GM23248 (cell line): ENCODE measurements at regions not wholly inside any gene's neighbourhood (a gene's known extent, or its start where the extent isn't known, plus 50 kb on each side); places are given as distances from the start of the nearest gene placed in this dataset.

Source experiments
- DNase-seq: peaks from one replicate; pipeline ENCODE4 v3.0.0-alpha.2; 2015
- H2AFZ ChIP-seq: fragments of 200-600 bp; sonication (generic); 2 replicates; pipeline ENCODE4 v1.6.1; 2016; ENCODE audit warnings: antibody characterized with exemption
- H3F3A ChIP-seq: fragments of 200-600 bp; sonication (generic); 2 replicates; pipeline ENCODE4 v1.6.1; 2016; ENCODE audit warnings: mild to moderate bottlenecking, antibody characterized with exemption, mixed run types; ENCODE audit not compliant: insufficient read depth
- H3K27ac ChIP-seq: fragments of 200-600 bp; sonication (generic); 2 replicates; pipeline ENCODE4 v1.5.1; 2016; ENCODE audit warnings: mild to moderate bottlenecking
- H3K27me3 ChIP-seq: fragments of 200-600 bp; sonication (generic); replicated peaks from 2 replicates; pipeline ENCODE4 v1.6.1; 2016; ENCODE audit warnings: mild to moderate bottlenecking; ENCODE audit not compliant: insufficient read depth
- H3K36me3 ChIP-seq: fragments of 200-600 bp; sonication (generic); 2 replicates; pipeline ENCODE4 v1.6.1; 2016; ENCODE audit warnings: low read depth, mild to moderate bottlenecking
- H3K4me1 ChIP-seq: fragments of 200-600 bp; sonication (generic); 2 replicates; pipeline ENCODE4 v1.6.1; 2016; ENCODE audit warnings: mild to moderate bottlenecking; ENCODE audit not compliant: insufficient read depth
- H3K4me2 ChIP-seq: fragments of 200-600 bp; sonication (generic); one replicate; pipeline ENCODE4 v1.6.1; 2016; ENCODE audit warnings: mild to moderate bottlenecking; ENCODE audit not compliant: unreplicated experiment
- H3K4me3 ChIP-seq: fragments of 200-600 bp; sonication (generic); 2 replicates; pipeline ENCODE4 v1.5.1; 2016; ENCODE audit warnings: mild to moderate bottlenecking
- H3K79me2 ChIP-seq: fragments of 200-600 bp; sonication (generic); 2 replicates; pipeline ENCODE4 v1.6.1; 2016; ENCODE audit warnings: mild to moderate bottlenecking; ENCODE audit not compliant: insufficient read depth
- H3K9ac ChIP-seq: fragments of 200-600 bp; sonication (generic); 2 replicates; pipeline ENCODE4 v1.6.1; 2016; ENCODE audit warnings: mild to moderate bottlenecking
- H3K9me2 ChIP-seq: fragments of 200-600 bp; sonication (generic); 2 replicates; pipeline ENCODE4 v1.6.1; 2016; ENCODE audit warnings: mixed run types, mild to moderate bottlenecking, moderate library complexity; ENCODE audit not compliant: insufficient read depth
- H3K9me3 ChIP-seq: fragments of 200-600 bp; sonication (generic); one replicate; pipeline ENCODE4 v1.6.1; 2017; ENCODE audit warnings: low read depth
- H4K20me1 ChIP-seq: fragments of 200-600 bp; sonication (generic); 2 replicates; pipeline ENCODE4 v1.6.0; 2016; ENCODE audit not compliant: insufficient read depth
- EZH2 ChIP-seq: fragments of 200-600 bp; sonication (generic); IDR thresholded peaks from 2 replicates; pipeline ENCODE4 v1.6.1; 2018; ENCODE audit warnings: antibody characterized with exemption, mild to moderate bottlenecking; ENCODE audit not compliant: insufficient read depth, poor library complexity, severe bottlenecking
- EZH2phosphoT487 ChIP-seq: fragments of 200-600 bp; sonication (generic); IDR thresholded peaks from 2 replicates; pipeline ENCODE4 v1.6.1; 2018; ENCODE audit warnings: antibody characterized with exemption, moderate library complexity, mild to moderate bottlenecking, low read depth; ENCODE audit not compliant: insufficient read depth
- WGBS, 2 experiments: methylation state at CpG; one replicate each; pipeline ENCODE4 v1.1.6; 2015 to 2017; ENCODE audit warnings: low lambda C conversion rate in 2 of 2, low coverage in 1 of 2; ENCODE audit errors: missing lambda C conversion rate in 2 of 2; 5-methylcytosine and 5-hydroxymethylcytosine counted together
- in situ Hi-C: fragments of 300-500 bp; cut with MboI; formaldehyde crosslinking; loops from 2 replicates; pipeline ENCODE4 v1.15.0; 2020

DNA sequence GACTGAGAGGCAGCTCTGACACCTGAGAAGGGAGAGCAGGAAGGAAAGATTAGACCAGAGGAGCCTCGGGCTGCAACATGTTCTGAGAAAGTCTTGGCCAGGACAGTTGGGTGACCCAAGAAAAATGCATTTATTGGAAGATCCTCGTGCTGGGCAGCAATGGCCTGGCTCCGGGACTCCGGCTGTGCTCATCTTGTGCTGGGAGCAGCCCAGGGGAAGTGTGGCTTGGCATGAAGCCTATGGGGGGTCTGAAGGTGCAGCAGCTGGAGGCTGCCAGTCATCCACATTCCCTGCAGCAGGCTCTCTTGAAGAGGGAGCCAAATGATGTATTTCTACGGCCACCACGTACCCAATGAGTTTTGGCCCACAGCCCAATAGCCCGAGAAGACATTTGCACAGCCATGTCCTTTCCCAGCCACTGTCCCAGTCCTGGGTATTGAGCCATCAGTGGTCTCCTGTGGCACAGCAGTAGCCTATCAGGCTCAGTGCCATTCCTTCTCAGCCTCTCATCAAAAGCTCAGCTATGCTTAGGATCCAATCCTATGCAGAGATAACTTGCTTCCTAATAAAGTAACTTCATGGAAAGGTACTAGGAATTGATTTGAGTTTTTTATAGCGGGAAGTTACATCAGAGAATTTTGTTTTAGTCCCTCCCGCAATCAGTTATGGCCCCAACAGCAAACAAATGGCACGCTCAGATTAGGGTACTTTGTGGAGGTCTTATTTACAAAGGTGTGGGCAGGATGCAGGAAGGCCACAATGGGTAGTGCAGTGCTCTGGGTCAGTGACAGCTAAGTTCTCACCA, 76.0 kb upstream of the MEDAG start:
- H3K9me3 ChIP-seq = no peaks in the 10 kb centered on the region
- H3K9me2 ChIP-seq = no peaks in the 10 kb centered on the region
- H3K9ac ChIP-seq = no peak overlapping the region
- no peaks in the 10 kb centered on the region for H3K27me3 ChIP-seq
- no peak overlapping the region for H2AFZ ChIP-seq
- peaks cover 26% of the 10 kb centered on the region for H3K4me1 ChIP-seq
- 75 to 84% methylated on average over 10 of the region's 10 CpGs for WGBS, 2 experiments
- TF ChIP-seq EZH2 = no peak
- no peak for TF ChIP-seq EZH2phosphoT487
- no peaks in the 10 kb centered on the region for H4K20me1 ChIP-seq
- no peak overlapping the region for H3K4me3 ChIP-seq
- DNase-seq = no peak
- H3F3A ChIP-seq = 0 out of 2 replicates have a peak, but pooled peaks cover 7% of the 10 kb centered on the region
- H3K79me2 ChIP-seq = no peaks in the 10 kb centered on the region
- peak overlapping the region; percentile 49 for H3K27ac ChIP-seq
- in situ Hi-C loops = no loop called here
- H3K36me3 ChIP-seq = no peaks in the 10 kb centered on the region
- peak overlapping the region; percentile 31 for H3K4me2 ChIP-seq

DNA sequence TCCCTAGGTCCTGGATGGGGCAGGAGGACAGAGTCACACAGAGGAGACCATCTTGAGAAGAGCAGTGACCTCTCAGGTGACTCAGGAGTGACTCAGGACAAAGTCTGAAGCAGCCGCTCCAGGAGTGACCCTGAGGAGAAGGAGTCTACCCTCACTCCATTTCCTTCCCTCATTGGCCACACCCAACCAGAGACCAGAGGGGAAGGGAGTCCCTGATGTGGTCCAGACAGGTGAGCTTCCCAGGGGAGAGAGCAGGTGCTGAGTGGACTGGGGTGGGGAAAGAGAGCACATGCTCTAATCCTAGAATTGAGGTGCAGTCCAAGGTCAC, 75.5 kb upstream of the MEDAG start:
- Histone ChIP-seq H3K36me3 (no peaks in the 10 kb centered on the region), H3K4me3 (no peak overlapping the region), H4K20me1 (no peaks in the 10 kb centered on the region), H3K27ac (no peak overlapping the region), H3K4me2 (no peak overlapping the region), H3K9ac (no peak overlapping the region), H3K9me3 (no peaks in the 10 kb centered on the region), H3F3A (0 out of 2 replicates have a peak, but pooled peaks cover 7% of the 10 kb centered on the region), H3K27me3 (no peaks in the 10 kb centered on the region), H2AFZ (no peak overlapping the region), H3K4me1 (peaks cover 26% of the 10 kb centered on the region), H3K9me2 (no peaks in the 10 kb centered on the region), H3K79me2 (no peaks in the 10 kb centered on the region)
- TF ChIP-seq EZH2 (no peak), EZH2phosphoT487 (no peak)
- in situ Hi-C loops = no loop called here
- 46 to 50% methylated on average over 1 of the region's 1 CpG for WGBS, 2 experiments
- peak; percentile 57 for DNase-seq

- in situ Hi-C loops = no loop called here
- TF ChIP-seq EZH2 (no peak), EZH2phosphoT487 (no peak)
- Histone ChIP-seq H4K20me1 (no peaks in the 10 kb centered on the region), H3K4me2 (no peak overlapping the region), H3K9me2 (no peaks in the 10 kb centered on the region), H3F3A (0 out of 2 replicates have a peak, but pooled peaks cover 7% of the 10 kb centered on the region), H3K27ac (no peak overlapping the region), H3K4me3 (no peak overlapping the region), H3K9me3 (no peaks in the 10 kb centered on the region), H3K9ac (no peak overlapping the region), H3K27me3 (no peaks in the 10 kb centered on the region), H2AFZ (no peak overlapping the region), H3K36me3 (no peaks in the 10 kb centered on the region), H3K79me2 (no peaks in the 10 kb centered on the region), H3K4me1 (peaks cover 26% of the 10 kb centered on the region)
- no peak for DNase-seq
- 95% methylated on average over 4 of the region's 4 CpGs for WGBS, 2 experiments
Observed at GRCh38 chr13:30831515-30831914, 74.6 kb upstream of the MEDAG start.

DNA sequence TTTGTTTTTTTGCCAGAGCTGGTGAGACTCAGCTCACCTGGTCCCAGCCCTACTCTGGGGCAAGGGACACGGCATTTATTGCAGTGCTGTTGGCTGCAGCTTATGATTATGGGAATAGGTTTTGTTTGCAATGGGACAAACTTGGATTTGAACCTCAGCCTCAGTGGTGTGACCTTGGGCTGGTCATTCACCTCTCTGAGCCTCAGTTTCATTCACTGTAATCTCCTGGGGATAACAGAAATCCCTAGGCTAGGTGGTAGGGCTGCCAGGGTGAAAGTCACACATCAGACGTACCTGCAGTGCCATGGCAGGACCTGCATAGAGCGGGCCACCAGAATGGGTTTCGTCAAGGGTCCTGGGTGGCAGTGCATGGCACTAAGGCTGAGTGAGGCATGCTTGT, 73.7 kb upstream of the MEDAG start:
- H3K4me3 ChIP-seq = no peak overlapping the region
- whole genome bisulfite sequencing, 2 experiments = 94 to 98% methylated on average over 4 of the region's 4 CpGs
- no peak overlapping the region for H3K9ac ChIP-seq
- no peaks in the 10 kb centered on the region for H3K36me3 ChIP-seq
- H3K27ac ChIP-seq = no peak overlapping the region
- no peak overlapping the region for H3K4me2 ChIP-seq
- peaks cover 26% of the 10 kb centered on the region for H3K4me1 ChIP-seq
- no peaks in the 10 kb centered on the region for H3K79me2 ChIP-seq
- no peaks in the 10 kb centered on the region for H3K9me2 ChIP-seq
- no peak overlapping the region for H2AFZ ChIP-seq
- in situ Hi-C loops = no loop called here
- TF ChIP-seq EZH2 (no peak), EZH2phosphoT487 (no peak)
- no peak for DNase-seq
- 0 out of 2 replicates have a peak, but pooled peaks cover 7% of the 10 kb centered on the region for H3F3A ChIP-seq
- H3K9me3 ChIP-seq = no peaks in the 10 kb centered on the region
- no peaks in the 10 kb centered on the region for H4K20me1 ChIP-seq
- H3K27me3 ChIP-seq = no peaks in the 10 kb centered on the region
